ENCODE measurements at regions not wholly inside any gene's neighbourhood (a gene's known extent, or its start where the extent isn't known, plus 50 kb on each side); places are given as distances from the start of the nearest gene placed in this dataset.

- Histone ChIP-seq H3K4me2 (ENCODE audit: low read length) (no peak overlapping the region), H3K9me3 (ENCODE audit: low read length) (no peaks in the 10 kb centered on the region), H2AFZ (ENCODE audit: low read length) (no peak overlapping the region), H3K4me3 (ENCODE audit: low read depth, low read length, poor library complexity, severe bottlenecking) (no peak overlapping the region), H3K27ac (ENCODE audit: low read depth, low read length, poor library complexity, severe bottlenecking) (no peak overlapping the region), H3K9me2 (ENCODE audit: insufficient read depth, low read length) (no peaks in the 10 kb centered on the region), H3K4me1 (ENCODE audit: insufficient read depth, low read length, poor library complexity, severe bottlenecking) (no peaks in the 10 kb centered on the region), H3K79me2 (ENCODE audit: insufficient read depth, low read depth, low read length) (no peaks in the 10 kb centered on the region), H4K20me1 (ENCODE audit: insufficient read depth, low read length) (no peaks in the 10 kb centered on the region), H3K36me3 (ENCODE audit: insufficient read depth, low read length) (no peaks in the 10 kb centered on the region)
- intact Hi-C loops (cut with micrococcal nuclease; ENCODE audit: unreplicated experiment), result no loop called here
- CTCF ChIA-PET (ENCODE audit: unreplicated experiment), result no interaction called here
- POLR2A ChIA-PET, result no interaction called here
- BruUV-seq (replicated peaks), result no TSS peak
- TF ChIP-seq CTCF (conservative IDR thresholded peaks at IDR 0.05; ENCODE audit: low read length) (no peak), EZH2phosphoT487 (IDR thresholded peaks at IDR 0.05; ENCODE audit: borderline replicate concordance, low read depth, low read length) (no peak)
- DNase-seq (ENCODE audit: low spot score), result no peak
Measured at GRCh38 chr6:120652506-120652905, 681.8 kb downstream of the TBC1D32 start.

- no peak for TF ChIP-seq CTCF (conservative IDR thresholded peaks at IDR 0.05; ENCODE audit: low read length)
- no peak for TF ChIP-seq EZH2phosphoT487 (IDR thresholded peaks at IDR 0.05; ENCODE audit: borderline replicate concordance, low read depth, low read length)
- Histone ChIP-seq H3K9me3 (ENCODE audit: low read length) (no peaks in the 10 kb centered on the region), H3K27ac (ENCODE audit: low read depth, low read length, poor library complexity, severe bottlenecking) (no peak overlapping the region), H3K4me2 (ENCODE audit: low read length) (no peak overlapping the region), H4K20me1 (ENCODE audit: insufficient read depth, low read length) (no peaks in the 10 kb centered on the region), H3K9me2 (ENCODE audit: insufficient read depth, low read length) (no peaks in the 10 kb centered on the region), H3K36me3 (ENCODE audit: insufficient read depth, low read length) (no peaks in the 10 kb centered on the region), H3K4me3 (ENCODE audit: low read depth, low read length, poor library complexity, severe bottlenecking) (no peak overlapping the region), H2AFZ (ENCODE audit: low read length) (no peak overlapping the region), H3K79me2 (ENCODE audit: insufficient read depth, low read depth, low read length) (no peaks in the 10 kb centered on the region), H3K4me1 (ENCODE audit: insufficient read depth, low read length, poor library complexity, severe bottlenecking) (no peaks in the 10 kb centered on the region)
- CTCF ChIA-PET (ENCODE audit: unreplicated experiment), result no interaction called here
- DNase-seq (ENCODE audit: low spot score), result no peak
- POLR2A ChIA-PET, result no interaction called here
- BruUV-seq (replicated peaks), result no TSS peak
- intact Hi-C loops (cut with micrococcal nuclease; ENCODE audit: unreplicated experiment), result no loop called here
Measured at GRCh38 chr6:120648713-120649112, 685.6 kb downstream of the TBC1D32 start.

- intact Hi-C loops (cut with micrococcal nuclease; ENCODE audit: unreplicated experiment), result no loop called here
Measured at GRCh38 chr6:120646101-120646500, 688.2 kb downstream of the TBC1D32 start.

More at GRCh38 chr6:120646101-120646500, 688.2 kb downstream of the TBC1D32 start:
- DNase-seq (ENCODE audit: low spot score), result no peak
- Histone ChIP-seq H3K79me2 (ENCODE audit: insufficient read depth, low read depth, low read length) (no peaks in the 10 kb centered on the region), H3K36me3 (ENCODE audit: insufficient read depth, low read length) (no peaks in the 10 kb centered on the region), H3K4me3 (ENCODE audit: low read depth, low read length, poor library complexity, severe bottlenecking) (no peak overlapping the region), H3K4me2 (ENCODE audit: low read length) (no peak overlapping the region), H3K9me3 (ENCODE audit: low read length) (no peaks in the 10 kb centered on the region), H4K20me1 (ENCODE audit: insufficient read depth, low read length) (no peaks in the 10 kb centered on the region), H3K9me2 (ENCODE audit: insufficient read depth, low read length) (no peaks in the 10 kb centered on the region), H3K27ac (ENCODE audit: low read depth, low read length, poor library complexity, severe bottlenecking) (no peak overlapping the region), H2AFZ (ENCODE audit: low read length) (no peak overlapping the region), H3K4me1 (ENCODE audit: insufficient read depth, low read length, poor library complexity, severe bottlenecking) (no peaks in the 10 kb centered on the region)
- ChIA-PET POLR2A (interaction anchor here (1.3 kb wide), 1 partner anchor 10 kb away, joined by 3 read pairs; no protein-coding TSS in a partner anchor), CTCF (ENCODE audit: unreplicated experiment) (no interaction called here)
- no TSS peak for BruUV-seq (replicated peaks)
- TF ChIP-seq CTCF (conservative IDR thresholded peaks at IDR 0.05; ENCODE audit: low read length) (no peak), EZH2phosphoT487 (IDR thresholded peaks at IDR 0.05; ENCODE audit: borderline replicate concordance, low read depth, low read length) (no peak)
